RWPE1 (cell line): ENCODE measurements at regions not wholly inside any gene's neighbourhood (a gene's known extent, or its start where the extent isn't known, plus 50 kb on each side); places are given as distances from the start of the nearest gene placed in this dataset.

Experiments
- CTCF ChIA-PET: fragments of 350-600 bp; sonication (Branson Sonifier 250); formaldehyde crosslinking; extraction: SDS; loops from one replicate; lab custom pipeline; 2021; lab: Yijun Ruan, JAX
- POLR2A ChIA-PET: fragments of 400-600 bp; formaldehyde crosslinking; extraction: SDS; loops from one replicate; lab custom pipeline; 2020; ENCODE audit warnings: antibody characterized with exemption; ENCODE audit not compliant: low non-redundant PET; lab: Yijun Ruan, JAX
- DNase-seq: peaks from one replicate; pipeline ENCODE4 v3.0.0; 2012; ENCODE audit warnings: low spot score
- H3K27ac ChIP-seq: fragments of 450-650 bp; 2 replicates; pipeline ENCODE4 v1.5.1; 2017
- TF ChIP-seq, protein P1 (sequence below): fragments of 450-650 bp; conservative IDR thresholded peaks from 2 replicates; pipeline ENCODE4 v1.5.1; 2017; ENCODE audit warnings: low read depth, mild to moderate bottlenecking

DNA sequence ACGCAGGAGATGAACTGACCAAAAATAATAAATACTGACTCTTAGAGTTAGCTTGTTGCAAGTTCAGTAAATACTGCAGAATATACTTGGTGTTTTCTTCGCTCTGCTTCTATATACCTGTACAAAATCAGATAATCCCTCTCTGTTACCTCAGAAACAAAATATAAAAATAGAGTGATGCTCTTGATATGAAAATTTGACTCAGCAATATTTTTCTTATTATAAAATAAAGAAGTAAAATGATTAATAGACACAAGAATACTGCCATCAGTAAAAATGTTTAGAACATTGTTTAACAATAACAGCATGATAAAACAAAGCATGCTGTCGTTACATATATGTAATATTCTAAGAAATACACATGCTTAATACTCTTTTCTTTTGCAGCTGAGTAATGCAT lies 1366.9 kb upstream of the EYS start:
- CTCF ChIA-PET = no interaction called here
- no peak overlapping the region for H3K27ac ChIP-seq
- POLR2A ChIA-PET = no interaction called here
- TF ChIP-seq, protein P1, sequence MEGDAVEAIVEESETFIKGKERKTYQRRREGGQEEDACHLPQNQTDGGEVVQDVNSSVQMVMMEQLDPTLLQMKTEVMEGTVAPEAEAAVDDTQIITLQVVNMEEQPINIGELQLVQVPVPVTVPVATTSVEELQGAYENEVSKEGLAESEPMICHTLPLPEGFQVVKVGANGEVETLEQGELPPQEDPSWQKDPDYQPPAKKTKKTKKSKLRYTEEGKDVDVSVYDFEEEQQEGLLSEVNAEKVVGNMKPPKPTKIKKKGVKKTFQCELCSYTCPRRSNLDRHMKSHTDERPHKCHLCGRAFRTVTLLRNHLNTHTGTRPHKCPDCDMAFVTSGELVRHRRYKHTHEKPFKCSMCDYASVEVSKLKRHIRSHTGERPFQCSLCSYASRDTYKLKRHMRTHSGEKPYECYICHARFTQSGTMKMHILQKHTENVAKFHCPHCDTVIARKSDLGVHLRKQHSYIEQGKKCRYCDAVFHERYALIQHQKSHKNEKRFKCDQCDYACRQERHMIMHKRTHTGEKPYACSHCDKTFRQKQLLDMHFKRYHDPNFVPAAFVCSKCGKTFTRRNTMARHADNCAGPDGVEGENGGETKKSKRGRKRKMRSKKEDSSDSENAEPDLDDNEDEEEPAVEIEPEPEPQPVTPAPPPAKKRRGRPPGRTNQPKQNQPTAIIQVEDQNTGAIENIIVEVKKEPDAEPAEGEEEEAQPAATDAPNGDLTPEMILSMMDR = no peak
- no peak for DNase-seq

DNA sequence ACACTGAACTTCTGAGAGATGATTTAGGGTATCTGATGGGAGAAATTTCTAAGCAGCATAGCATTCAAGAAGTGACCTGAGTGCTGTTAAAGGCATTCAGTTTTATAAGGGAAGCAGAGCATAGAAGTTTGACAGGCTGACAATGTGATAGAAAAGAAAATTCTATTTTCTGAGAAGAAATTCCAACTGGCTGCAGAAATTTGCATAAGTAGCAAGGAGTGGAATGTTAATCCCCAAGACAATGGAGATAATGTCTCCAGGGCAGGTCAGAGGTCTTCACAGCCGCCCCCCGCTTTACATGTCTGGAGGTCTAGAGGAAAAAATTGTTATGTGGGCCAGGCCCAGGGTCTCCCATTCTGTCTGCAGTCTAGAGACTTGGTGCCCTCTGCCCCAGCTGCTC lies 1361.8 kb upstream of the EYS start:
- CTCF ChIA-PET = no interaction called here
- POLR2A ChIA-PET = no interaction called here
- no peak for DNase-seq
- no peak overlapping the region for H3K27ac ChIP-seq
- TF ChIP-seq, protein P1 = no peak

DNA sequence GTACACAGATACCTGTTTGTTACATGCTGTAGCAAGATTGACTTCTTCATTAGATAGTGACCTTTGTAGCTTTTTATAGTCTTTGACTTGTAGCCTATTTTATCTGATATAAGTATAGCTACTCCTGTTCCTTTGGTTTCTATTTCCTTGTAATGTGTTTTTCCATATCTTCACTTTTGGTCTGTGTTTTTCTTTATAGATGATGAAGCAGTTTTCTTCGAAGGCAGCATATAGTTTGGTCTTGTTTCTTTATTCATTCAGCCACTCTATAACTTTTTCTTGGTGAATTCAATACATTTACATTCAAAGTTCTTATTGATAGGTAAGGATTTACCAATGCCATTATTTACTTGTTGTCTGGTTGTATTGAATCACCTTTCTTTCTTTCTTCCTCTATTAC lies 1357.3 kb upstream of the EYS start:
- POLR2A ChIA-PET = no interaction called here
- no peak overlapping the region for H3K27ac ChIP-seq
- DNase-seq = no peak
- TF ChIP-seq, protein P1 = no peak
- CTCF ChIA-PET = no interaction called here

DNA sequence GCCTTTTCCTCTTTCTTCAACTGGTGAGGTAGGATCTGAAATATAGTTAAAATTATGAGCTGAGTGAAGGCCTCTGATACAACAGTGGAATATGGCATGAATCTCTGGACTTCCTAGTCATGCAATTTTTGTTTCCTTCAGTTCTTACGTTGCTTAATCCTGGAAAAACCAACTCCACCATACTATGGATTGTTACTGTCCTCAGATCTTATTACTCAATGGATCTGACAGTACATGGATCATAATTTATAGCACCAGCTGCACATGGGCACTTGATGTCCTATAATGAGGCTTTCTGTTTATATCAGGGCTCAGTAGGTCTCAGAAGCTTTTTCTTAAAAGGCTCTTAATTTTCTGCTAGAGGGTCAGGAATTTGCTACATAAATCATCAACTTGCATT lies 1341.0 kb upstream of the EYS start:
- TF ChIP-seq, protein P1 = no peak
- H3K27ac ChIP-seq = no peak overlapping the region
- no peak for DNase-seq
- ChIA-PET POLR2A (no interaction called here), CTCF (no interaction called here)

GRCh38 chr6:67045076-67045475 lies 1338.0 kb upstream of the EYS start:
- TF ChIP-seq, protein P1 = no peak
- DNase-seq = no peak
- no peak overlapping the region for H3K27ac ChIP-seq
- CTCF ChIA-PET = interaction anchor here (0.7 kb wide), 3 partner anchors 1119 to 1892 kb away, joined by 4 to 8 read pairs (median 6); no protein-coding TSS in a partner anchor
- POLR2A ChIA-PET = no interaction called here

DNA sequence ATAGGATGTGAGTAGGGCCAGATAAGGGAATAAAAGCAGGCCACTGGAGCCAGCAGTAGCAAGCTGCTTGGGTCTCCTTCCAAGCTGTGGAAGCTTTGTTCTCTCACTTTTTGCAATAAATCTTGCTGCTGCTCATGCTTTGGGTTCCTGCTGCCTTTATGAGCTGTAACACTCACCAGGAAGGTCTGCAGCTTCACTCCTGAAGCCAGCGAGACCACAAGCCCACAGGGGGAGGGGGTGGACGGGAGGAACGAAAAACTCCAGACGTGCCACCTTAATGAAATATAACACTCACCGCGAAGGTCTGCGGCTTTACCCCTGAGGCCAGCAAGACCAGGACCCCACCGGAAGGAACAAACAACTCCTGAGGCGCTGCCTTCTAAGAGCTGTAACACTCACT lies 1324.4 kb upstream of the EYS start:
- no peak overlapping the region for H3K27ac ChIP-seq
- POLR2A ChIA-PET = no interaction called here
- DNase-seq = no peak
- CTCF ChIA-PET = interaction anchor here (0.7 kb wide), 1 partner anchor 9 kb away, joined by 3 read pairs; no protein-coding TSS in a partner anchor
- TF ChIP-seq, protein P1 = no peak

- TF ChIP-seq, protein P1 = no peak
- ChIA-PET CTCF (interaction anchor here (0.6 kb wide), 2 partner anchors 28 to 1099 kb away, joined by 3 to 9 read pairs; no protein-coding TSS in a partner anchor), POLR2A (no interaction called here)
- H3K27ac ChIP-seq = no peak overlapping the region
- no peak for DNase-seq
Measured at GRCh38 chr6:67030861-67031260, 1323.8 kb upstream of the EYS start.
